K562 (cell line): ENCODE measurements at regions not wholly inside any gene's neighbourhood (a gene's known extent, or its start where the extent isn't known, plus 50 kb on each side); places are given as distances from the start of the nearest gene placed in this dataset.

Source experiments
- ATAC-seq: fragments of 200-7000 bp; cut with Tn5 transposase; 3 replicates; pipeline ENCODE4 v1.9.1; 2020; ENCODE audit warnings: moderate library complexity
- BruUV-seq: library from RNA; stranded (reverse); fragments of 400-500 nt; replicated peaks from 2 replicates; lab custom pipeline; 2021; lab: Mats Ljungman, UMichigan
- CTCF ChIA-PET: fragments of 300-600 bp; formaldehyde crosslinking; extraction: SDS; loops from one replicate; lab custom pipeline; 2021; ENCODE audit warnings: low intra/inter-chr PET ratio; lab: Yijun Ruan, JAX
- POLR2A ChIA-PET: fragments of 300-600, 350-650 bp; sonication (Branson Sonifier 250); formaldehyde crosslinking; extraction: SDS; loops from one replicate; lab custom pipeline; 2021; ENCODE audit warnings: antibody characterized with exemption, inconsistent platforms; lab: Yijun Ruan, JAX
- DNase-seq, 4 experiments: peaks; one replicate each; pipeline versions ENCODE4 v3.0.0 to v3.0.0-alpha.2; 2011 to 2018; ENCODE audit warnings: low spot score in 3 of 4, mixed read lengths in 3 of 4; ENCODE audit errors: extremely low read depth in 1 of 4
- FAIRE-seq: peaks from 2 replicates; lab custom pipeline; 2011; peaks lifted over from hg19 to GRCh38; lab: Jason Lieb, UNC
- H2AFZ ChIP-seq: 2 replicates; pipeline ENCODE4 v1.6.0; 2011; ENCODE audit warnings: low read depth, low read length, control low read depth, inconsistent platforms
- H3K27ac ChIP-seq: fragments of 200-600 bp; 3 replicates; pipeline ENCODE4 v1.8.0; 2011; ENCODE audit warnings: low read depth, mild to moderate bottlenecking, control low read depth, inconsistent platforms, low read length, moderate library complexity, mixed read lengths; ENCODE audit errors: extremely low read depth
- H3K27me3 ChIP-seq, 2 experiments: fragments of 300-600 bp in 1 of 2; 2 replicates in 1 of 2; 3 replicates in 1 of 2; pipeline versions ENCODE4 v1.6.0 to v1.8.0; 2011; ENCODE audit warnings: inconsistent platforms in 2 of 2, low read length in 2 of 2, mild to moderate bottlenecking in 1 of 2, mixed read lengths in 1 of 2, moderate library complexity in 1 of 2; ENCODE audit not compliant: control insufficient read depth in 2 of 2, insufficient read depth in 2 of 2
- H3K36me3 ChIP-seq: fragments of 300-600 bp; 3 replicates; pipeline ENCODE4 v1.8.0; 2011; ENCODE audit warnings: mild to moderate bottlenecking, low read length, inconsistent platforms; ENCODE audit not compliant: control insufficient read depth, insufficient read depth
- H3K4me1 ChIP-seq, 2 experiments: fragments of 200-600 bp in 1 of 2; replicated peaks in 1 of 2; 2 replicates in 1 of 2; 3 replicates in 1 of 2; pipeline versions ENCODE4 v1.5.1 to v1.8.0; 2011; ENCODE audit warnings: inconsistent platforms in 2 of 2, low read length in 2 of 2, mild to moderate bottlenecking in 1 of 2, mixed read lengths in 1 of 2, moderate library complexity in 1 of 2; ENCODE audit not compliant: control insufficient read depth in 2 of 2, insufficient read depth in 2 of 2
- H3K4me2 ChIP-seq: 2 replicates; pipeline ENCODE4 v1.6.1; 2011; ENCODE audit warnings: low read length, control low read depth, inconsistent platforms, mixed read lengths; ENCODE audit not compliant: insufficient read depth
- H3K4me3 ChIP-seq: fragments of 200-600 bp; sonication (generic), shearing (Covaris generic); 2 replicates; pipeline ENCODE4 v1.5.1; 2016; ENCODE audit warnings: control low read depth, inconsistent platforms
- H3K79me2 ChIP-seq: fragments of 200-600 bp; 3 replicates; pipeline ENCODE4 v1.8.0; 2011; ENCODE audit warnings: low read length, inconsistent platforms; ENCODE audit not compliant: control insufficient read depth, insufficient read depth
- H3K9ac ChIP-seq, 2 experiments: 2 replicates each; pipeline versions ENCODE4 v1.6.0 to v1.6.1; 2011; ENCODE audit warnings: low read depth in 2 of 2, low read length in 2 of 2, control low read depth in 1 of 2, inconsistent platforms in 1 of 2, mild to moderate bottlenecking in 1 of 2, mixed read lengths in 1 of 2; ENCODE audit not compliant: insufficient read depth in 1 of 2
- H3K9me1 ChIP-seq: one replicate; pipeline ENCODE4 v1.6.0; 2011; ENCODE audit warnings: inconsistent platforms, mild to moderate bottlenecking, low read length, moderate library complexity; ENCODE audit not compliant: control insufficient read depth, insufficient read depth
- H3K9me3 ChIP-seq: replicated peaks from 2 replicates; pipeline ENCODE4 v1.5.1; 2011; ENCODE audit warnings: low read depth, low read length, inconsistent platforms; ENCODE audit not compliant: control insufficient read depth, insufficient read depth
- H4K20me1 ChIP-seq: replicated peaks from 2 replicates; pipeline ENCODE4 v1.6.1; 2011; ENCODE audit warnings: low read length, inconsistent platforms, mixed read lengths; ENCODE audit not compliant: control insufficient read depth, insufficient read depth
- DMBX1 ChIP-seq: fragments of 250-450 bp; sonication (Bioruptor Pico); IDR thresholded peaks from 2 replicates; pipeline ENCODE4 v1.8.0; 2022; ENCODE audit warnings: inconsistent platforms, mild to moderate bottlenecking, moderate library complexity, borderline replicate concordance
- FOXM1 ChIP-seq, 2 experiments: fragments of 450-650 bp in 1 of 2; sonication (generic) in 1 of 2; formaldehyde crosslinking in 1 of 2; IDR thresholded peaks; 2 replicates each; pipeline versions ENCODE4 v1.6.1 to v1.9.0; 2017 to 2022; ENCODE audit warnings: low read depth in 2 of 2, mild to moderate bottlenecking in 2 of 2, missing genetic modification reagents in 1 of 2, moderate library complexity in 1 of 2
- KLF13 ChIP-seq: fragments of 450-650 bp; IDR thresholded peaks from 2 replicates; pipeline ENCODE4 v1.6.1; 2016; ENCODE audit warnings: missing genetic modification characterization, low read depth, mild to moderate bottlenecking, missing compliant biosample characterization, moderate library complexity, borderline replicate concordance
- ZSCAN32 ChIP-seq: fragments of 450-650 bp; formaldehyde crosslinking; IDR thresholded peaks from 2 replicates; pipeline ENCODE4 v1.4.0; 2020; ENCODE audit warnings: mild to moderate bottlenecking, moderate library complexity
- WGBS: fragments of 100-300 bp; shearing (Covaris generic); methylation state at CpG from one replicate; pipeline ENCODE4 v1.1.6; 2016; ENCODE audit warnings: low coverage, mixed read lengths; ENCODE audit not compliant: insufficient coverage; ENCODE audit errors: missing lambda C conversion rate; 5-methylcytosine and 5-hydroxymethylcytosine counted together
- in situ Hi-C: fragments of 300-500 bp; cut with MboI; formaldehyde crosslinking; loops from 4 replicates; pipeline ENCODE4 v1.15.0; 2018; ENCODE audit warnings: inconsistent platforms, mixed read lengths
- intact Hi-C: fragments of 100-400 bp; cut with micrococcal nuclease; formaldehyde crosslinking; loops from 2 replicates; pipeline ENCODE4 v1.14.2; 2022
- TF ChIP-seq, protein P1 (sequence below): fragments of 250-450 bp; sonication (Bioruptor Pico); IDR thresholded peaks from 2 replicates; pipeline ENCODE4 v1.8.0; 2022; ENCODE audit warnings: moderate library complexity, mild to moderate bottlenecking, inconsistent platforms
- TF ChIP-seq, protein P2 (sequence below): fragments of 200-800 bp; sonication (Bioruptor generic); IDR thresholded peaks from 2 replicates; pipeline ENCODE4 v1.6.1; 2017; ENCODE audit warnings: missing genetic modification characterization, missing compliant biosample characterization

DNA sequence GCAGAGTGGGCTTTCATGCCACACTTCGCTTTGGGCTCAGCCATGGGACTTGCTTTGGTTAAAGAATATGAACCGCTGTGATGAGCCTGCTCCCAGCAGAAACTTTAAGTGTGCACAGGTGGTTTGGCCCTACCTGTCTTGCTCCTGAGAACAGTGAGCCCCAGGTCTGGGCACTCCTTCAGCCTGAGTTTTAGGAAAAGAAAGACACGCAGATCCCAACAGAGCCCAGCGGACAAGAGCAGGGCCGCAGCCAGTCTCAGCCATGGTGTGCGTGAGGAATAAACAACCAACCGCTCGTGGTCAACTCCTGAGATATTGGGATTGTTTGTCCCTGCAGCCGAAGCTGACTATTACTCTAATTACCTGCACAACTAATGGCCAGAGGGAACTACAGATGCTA is 217.1 kb upstream of the C1orf174 start:
- POLR2A ChIA-PET: no interaction called here
- Histone ChIP-seq H3K9ac (no peak overlapping the region), H3K27ac (no peak overlapping the region), H3K9me3 (no peaks in the 10 kb centered on the region), H3K4me1 (no peaks in the 10 kb centered on the region), H3K36me3 (no peaks in the 10 kb centered on the region), H3K4me2 (no peak overlapping the region), H3K79me2 (no peaks in the 10 kb centered on the region), H3K4me3 (no peak overlapping the region), H2AFZ (no peak overlapping the region), H3K9me1 (no peaks in the 10 kb centered on the region), H4K20me1 (no peaks in the 10 kb centered on the region; the same call in 1 of the 2 replicates), H3K27me3 (peaks cover 33 to 69% of the 10 kb centered on the region in 2 experiments)
- CTCF ChIA-PET: no interaction called here
- intact Hi-C loops: no loop called here
- DNase-seq (no peak), FAIRE-seq (no peak), ATAC-seq (no peak)
- no TSS peak for BruUV-seq
- under 1% methylated on average over 9 of the region's 9 CpGs for WGBS
- TF ChIP-seq KLF13 (tag) (no peak), ZSCAN32 (CRISPR knock-in tag) (no peak), DMBX1 (CRISPR knock-in tag) (no peak), FOXM1 (IDR thresholded peaks at IDR 0.05; ENCODE audit: low read depth) (no peak), FOXM1 (CRISPR knock-in tag; IDR thresholded peaks at IDR 0.05; ENCODE audit: low read depth) (no peak)
- TF ChIP-seq, protein P1, sequence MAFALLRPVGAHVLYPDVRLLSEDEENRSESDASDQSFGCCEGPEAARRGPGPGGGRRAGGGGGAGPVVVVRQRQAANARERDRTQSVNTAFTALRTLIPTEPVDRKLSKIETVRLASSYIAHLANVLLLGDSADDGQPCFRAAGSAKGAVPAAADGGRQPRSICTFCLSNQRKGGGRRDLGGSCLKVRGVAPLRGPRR: no peak
- TF ChIP-seq, protein P2, sequence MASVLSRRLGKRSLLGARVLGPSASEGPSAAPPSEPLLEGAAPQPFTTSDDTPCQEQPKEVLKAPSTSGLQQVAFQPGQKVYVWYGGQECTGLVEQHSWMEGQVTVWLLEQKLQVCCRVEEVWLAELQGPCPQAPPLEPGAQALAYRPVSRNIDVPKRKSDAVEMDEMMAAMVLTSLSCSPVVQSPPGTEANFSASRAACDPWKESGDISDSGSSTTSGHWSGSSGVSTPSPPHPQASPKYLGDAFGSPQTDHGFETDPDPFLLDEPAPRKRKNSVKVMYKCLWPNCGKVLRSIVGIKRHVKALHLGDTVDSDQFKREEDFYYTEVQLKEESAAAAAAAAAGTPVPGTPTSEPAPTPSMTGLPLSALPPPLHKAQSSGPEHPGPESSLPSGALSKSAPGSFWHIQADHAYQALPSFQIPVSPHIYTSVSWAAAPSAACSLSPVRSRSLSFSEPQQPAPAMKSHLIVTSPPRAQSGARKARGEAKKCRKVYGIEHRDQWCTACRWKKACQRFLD (CRISPR knock-in tag): no peak
- in situ Hi-C loops: no loop called here
